HG03095 (cell line): ENCODE measurements at regions not wholly inside any gene's neighbourhood (a gene's known extent, or its start where the extent isn't known, plus 50 kb on each side); places are given as distances from the start of the nearest gene placed in this dataset.

Experiments used
- ATAC-seq: cut with Tn5 transposase; IDR thresholded peaks from one replicate; pipeline ENCODE4 v1.9.1; 2021; ENCODE audit warnings: moderate library complexity; ENCODE audit not compliant: unreplicated experiment

GRCh38 chr11:107222431-107222830 is 204.2 kb upstream of the GUCY1A2 start:
- no peak for ATAC-seq

- ATAC-seq = no peak
Observed at GRCh38 chr11:107221748-107222285, 203.5 kb upstream of the GUCY1A2 start.

- ATAC-seq = no peak
Observed at GRCh38 chr11:107218123-107219013, 200.1 kb upstream of the GUCY1A2 start.

- no peak for ATAC-seq
Observed at GRCh38 chr11:107217444-107217843, 199.2 kb upstream of the GUCY1A2 start.

- no peak for ATAC-seq
Observed at GRCh38 chr11:107215010-107215409, 196.7 kb upstream of the GUCY1A2 start.

- no peak for ATAC-seq
Observed at GRCh38 chr11:107203656-107204055, 185.4 kb upstream of the GUCY1A2 start.

GRCh38 chr11:107202241-107202640 is 184.0 kb upstream of the GUCY1A2 start:
- ATAC-seq = no peak

- ATAC-seq = no peak
Observed at GRCh38 chr11:107198490-107199007, 180.3 kb upstream of the GUCY1A2 start.

GRCh38 chr11:107197932-107198331 is 179.7 kb upstream of the GUCY1A2 start:
- no peak for ATAC-seq

GRCh38 chr11:107196732-107197131 is 178.5 kb upstream of the GUCY1A2 start:
- ATAC-seq = no peak

- ATAC-seq = no peak
Observed at GRCh38 chr11:107184986-107185385, 166.7 kb upstream of the GUCY1A2 start.

- no peak for ATAC-seq
Observed at GRCh38 chr11:107183953-107184352, 165.7 kb upstream of the GUCY1A2 start.

- no peak for ATAC-seq
Observed at GRCh38 chr11:107182978-107183377, 164.7 kb upstream of the GUCY1A2 start.

GRCh38 chr11:107180236-107180635 is 162.0 kb upstream of the GUCY1A2 start:
- no peak for ATAC-seq

GRCh38 chr11:107179829-107180228 is 161.6 kb upstream of the GUCY1A2 start:
- ATAC-seq = no peak

GRCh38 chr11:107177106-107177477 is 158.8 kb upstream of the GUCY1A2 start:
- no peak for ATAC-seq

GRCh38 chr11:107176148-107177105 is 158.2 kb upstream of the GUCY1A2 start:
- ATAC-seq = no peak

- ATAC-seq = no peak
Observed at GRCh38 chr11:107174856-107175255, 156.6 kb upstream of the GUCY1A2 start.

GRCh38 chr11:107172996-107173395 is 154.7 kb upstream of the GUCY1A2 start:
- ATAC-seq = no peak

- ATAC-seq = no peak
Observed at GRCh38 chr11:107157809-107158187, 139.5 kb upstream of the GUCY1A2 start.

- no peak for ATAC-seq
Observed at GRCh38 chr11:107157146-107157808, 139.0 kb upstream of the GUCY1A2 start.
